Endothelial cell (in vitro differentiated cells): ENCODE measurements at regions not wholly inside any gene's neighbourhood (a gene's known extent, or its start where the extent isn't known, plus 50 kb on each side); places are given as distances from the start of the nearest gene placed in this dataset.
"Not testable (repeated sequence)": the region's sequence is repeated elsewhere in the genome, so short reads cannot be mapped to it uniquely, and the experiment has no call there.

Experiments
- DNase-seq: peaks from one replicate; pipeline ENCODE4 v3.0.0; 2021; ENCODE audit warnings: low spot score
- H3K27ac Mint-ChIP-seq: one replicate; pipeline ENCODE4 v1.8.0; 2021; ENCODE audit warnings: mixed read lengths, inconsistent platforms; ENCODE audit not compliant: unreplicated experiment
- H3K27me3 Mint-ChIP-seq: one replicate; pipeline ENCODE4 v1.8.0; 2021; ENCODE audit warnings: mild to moderate bottlenecking, moderate library complexity, mixed read lengths, inconsistent platforms; ENCODE audit not compliant: unreplicated experiment
- H3K36me3 Mint-ChIP-seq: one replicate; pipeline ENCODE4 v1.8.0; 2021; ENCODE audit warnings: mild to moderate bottlenecking, low read depth, mixed read lengths, inconsistent platforms; ENCODE audit not compliant: unreplicated experiment
- H3K4me1 Mint-ChIP-seq: one replicate; pipeline ENCODE4 v1.8.0; 2021; ENCODE audit warnings: mild to moderate bottlenecking, mixed read lengths, inconsistent platforms; ENCODE audit not compliant: unreplicated experiment
- H3K4me3 Mint-ChIP-seq: one replicate; pipeline ENCODE4 v1.8.0; 2021; ENCODE audit warnings: mild to moderate bottlenecking, mixed read lengths, inconsistent platforms; ENCODE audit not compliant: unreplicated experiment
- H3K9me3 Mint-ChIP-seq: one replicate; pipeline ENCODE4 v1.8.0; 2021; ENCODE audit warnings: mixed read lengths, inconsistent platforms; ENCODE audit not compliant: unreplicated experiment

GRCh38 chr7:150111373-150112139 is 211.6 kb upstream of the LRRC61 start:
- not testable (repeated sequence) for H3K27me3 Mint-ChIP-seq, H3K36me3 Mint-ChIP-seq, H3K4me1 Mint-ChIP-seq, H3K4me3 Mint-ChIP-seq, H3K9me3 Mint-ChIP-seq, H3K27ac Mint-ChIP-seq, DNase-seq

GRCh38 chr7:150113301-150113700 is 209.9 kb upstream of the LRRC61 start:
- not testable (repeated sequence) for H3K27ac Mint-ChIP-seq, H3K9me3 Mint-ChIP-seq, H3K4me3 Mint-ChIP-seq

GRCh38 chr7:150114591-150114990 is 208.6 kb upstream of the LRRC61 start:
- DNase-seq, H3K27ac Mint-ChIP-seq, H3K4me1 Mint-ChIP-seq, H3K36me3 Mint-ChIP-seq, H3K27me3 Mint-ChIP-seq, H3K4me3 Mint-ChIP-seq, H3K9me3 Mint-ChIP-seq: not testable (repeated sequence)

More at GRCh38 chr7:150113301-150113700, 209.9 kb upstream of the LRRC61 start:
- H3K27me3 Mint-ChIP-seq, H3K36me3 Mint-ChIP-seq, H3K4me1 Mint-ChIP-seq, DNase-seq: not testable (repeated sequence)

GRCh38 chr7:150119966-150120365 is 203.2 kb upstream of the LRRC61 start:
- not testable (repeated sequence) for H3K4me1 Mint-ChIP-seq, H3K4me3 Mint-ChIP-seq, H3K9me3 Mint-ChIP-seq, DNase-seq, H3K36me3 Mint-ChIP-seq, H3K27ac Mint-ChIP-seq, H3K27me3 Mint-ChIP-seq

- not testable (repeated sequence) for H3K4me3 Mint-ChIP-seq, DNase-seq, H3K4me1 Mint-ChIP-seq, H3K27me3 Mint-ChIP-seq, H3K9me3 Mint-ChIP-seq, H3K27ac Mint-ChIP-seq, H3K36me3 Mint-ChIP-seq
Measured at GRCh38 chr7:150125831-150126230, 197.3 kb upstream of the LRRC61 start.

- not testable (repeated sequence) for DNase-seq, H3K27ac Mint-ChIP-seq, H3K9me3 Mint-ChIP-seq, H3K27me3 Mint-ChIP-seq, H3K4me3 Mint-ChIP-seq, H3K4me1 Mint-ChIP-seq, H3K36me3 Mint-ChIP-seq
Measured at GRCh38 chr7:150134451-150134850, 188.7 kb upstream of the LRRC61 start.

- not testable (repeated sequence) for H3K4me3 Mint-ChIP-seq, H3K27ac Mint-ChIP-seq, H3K4me1 Mint-ChIP-seq, H3K36me3 Mint-ChIP-seq, H3K27me3 Mint-ChIP-seq, H3K9me3 Mint-ChIP-seq, DNase-seq
Measured at GRCh38 chr7:150135620-150136190, 187.4 kb upstream of the LRRC61 start.

- H3K4me3 Mint-ChIP-seq, H3K36me3 Mint-ChIP-seq, H3K9me3 Mint-ChIP-seq, H3K27me3 Mint-ChIP-seq, DNase-seq, H3K4me1 Mint-ChIP-seq: not testable (repeated sequence)
- peak overlapping the region; percentile 48 for H3K27ac Mint-ChIP-seq
Measured at GRCh38 chr7:150139840-150140239, 183.3 kb upstream of the LRRC61 start.

GRCh38 chr7:150141525-150142345 is 181.4 kb upstream of the LRRC61 start:
- not testable (repeated sequence) for H3K36me3 Mint-ChIP-seq, H3K4me3 Mint-ChIP-seq, H3K27ac Mint-ChIP-seq, DNase-seq, H3K9me3 Mint-ChIP-seq, H3K27me3 Mint-ChIP-seq, H3K4me1 Mint-ChIP-seq

- not testable (repeated sequence) for H3K4me1 Mint-ChIP-seq, H3K9me3 Mint-ChIP-seq, H3K4me3 Mint-ChIP-seq, H3K27ac Mint-ChIP-seq, DNase-seq, H3K36me3 Mint-ChIP-seq, H3K27me3 Mint-ChIP-seq
Measured at GRCh38 chr7:150146124-150146523, 177.0 kb upstream of the LRRC61 start.

- not testable (repeated sequence) for H3K27me3 Mint-ChIP-seq, H3K4me1 Mint-ChIP-seq, H3K4me3 Mint-ChIP-seq, H3K9me3 Mint-ChIP-seq, H3K27ac Mint-ChIP-seq, H3K36me3 Mint-ChIP-seq, DNase-seq
Measured at GRCh38 chr7:150147524-150147923, 175.6 kb upstream of the LRRC61 start.

- H3K4me1 Mint-ChIP-seq, DNase-seq, H3K36me3 Mint-ChIP-seq, H3K27me3 Mint-ChIP-seq, H3K27ac Mint-ChIP-seq, H3K4me3 Mint-ChIP-seq, H3K9me3 Mint-ChIP-seq: not testable (repeated sequence)
Measured at GRCh38 chr7:150156015-150156414, 167.1 kb upstream of the LRRC61 start.
